ENCODE measurements at regions not wholly inside any gene's neighbourhood (a gene's known extent, or its start where the extent isn't known, plus 50 kb on each side); places are given as distances from the start of the nearest gene placed in this dataset.

DNA sequence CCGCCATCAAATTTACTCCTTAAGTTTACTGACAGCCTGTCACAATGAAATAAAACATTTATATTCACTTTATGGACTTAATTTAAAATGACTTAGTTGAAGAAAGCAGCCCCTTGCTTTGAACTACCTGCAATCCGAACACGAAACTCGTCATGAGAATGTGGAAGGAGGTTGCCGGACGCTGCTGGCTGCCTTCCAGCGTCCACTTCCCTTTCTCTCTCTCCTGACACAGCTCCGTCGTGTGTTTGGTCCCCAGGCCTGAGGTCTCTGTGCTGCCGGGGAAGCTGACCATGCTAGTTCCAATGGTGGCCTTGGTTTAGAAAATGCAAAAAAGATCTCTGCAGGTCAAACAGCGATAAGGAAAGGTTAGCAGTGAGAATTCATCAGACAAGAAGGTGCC lies 519.7 kb downstream of the CDH26 start:
- DNase-seq (ENCODE audit: low read depth in 2 of 2) = no peak

DNA sequence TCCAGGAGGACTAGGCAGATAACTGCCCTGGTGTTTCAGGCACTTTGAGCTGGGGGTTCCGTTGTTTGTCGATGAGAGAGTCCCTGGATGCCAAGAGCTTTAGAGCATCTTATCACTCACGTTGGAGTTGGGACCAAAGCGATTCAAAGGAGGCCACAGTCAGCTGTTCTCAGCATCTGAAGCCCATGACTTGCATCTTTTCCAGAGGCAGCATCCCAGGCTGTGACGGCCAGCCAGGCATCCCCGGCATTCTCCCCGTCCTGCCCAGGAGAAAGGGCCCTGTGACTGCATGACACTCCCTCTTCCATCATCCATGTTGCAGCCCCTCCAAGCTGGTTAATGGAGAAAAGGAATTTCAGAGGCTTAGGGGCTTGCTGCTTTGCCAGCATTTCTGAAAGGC lies 520.3 kb downstream of the CDH26 start:
- no peak for DNase-seq (ENCODE audit: low read depth in 2 of 2)

DNA sequence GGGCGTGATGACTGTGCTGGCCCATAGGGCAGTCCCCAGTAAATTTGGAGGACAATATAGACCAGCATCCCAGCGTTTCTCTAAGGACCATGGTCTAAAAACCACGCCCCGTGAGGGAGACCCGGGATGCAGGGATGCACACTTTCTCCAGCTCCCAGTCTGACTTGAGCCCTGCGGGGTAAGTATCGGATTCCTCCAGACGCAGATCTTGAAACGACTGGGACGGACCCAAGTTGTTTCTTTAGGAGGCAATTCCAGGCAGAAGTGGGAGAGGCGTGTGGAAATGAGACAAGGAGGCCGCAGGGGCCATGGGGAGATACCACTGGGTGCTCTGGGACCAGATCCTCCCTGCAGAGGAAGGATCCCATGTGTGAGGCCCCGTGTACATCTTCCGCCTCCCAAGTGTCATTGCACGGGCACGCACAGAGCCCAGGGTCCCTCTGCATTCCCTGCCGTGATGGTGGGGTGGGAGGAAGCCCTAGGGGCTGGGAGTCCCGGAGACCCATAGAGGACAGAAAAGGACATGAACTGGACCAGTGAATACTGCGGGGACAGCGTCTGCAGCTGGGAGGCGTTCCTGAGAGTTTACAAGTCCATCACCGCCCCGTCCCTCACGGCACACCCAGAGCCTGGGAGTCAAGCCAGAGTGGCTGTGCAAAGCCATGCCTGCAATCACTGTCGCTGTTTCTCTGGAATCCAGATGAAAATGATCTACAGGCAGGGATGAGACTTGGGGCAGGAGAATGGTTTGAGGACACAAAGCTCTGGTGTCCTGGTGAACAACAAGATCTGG lies 522.9 kb downstream of the CDH26 start:
- DNase-seq (ENCODE audit: low read depth in 2 of 2) = no peak

DNA sequence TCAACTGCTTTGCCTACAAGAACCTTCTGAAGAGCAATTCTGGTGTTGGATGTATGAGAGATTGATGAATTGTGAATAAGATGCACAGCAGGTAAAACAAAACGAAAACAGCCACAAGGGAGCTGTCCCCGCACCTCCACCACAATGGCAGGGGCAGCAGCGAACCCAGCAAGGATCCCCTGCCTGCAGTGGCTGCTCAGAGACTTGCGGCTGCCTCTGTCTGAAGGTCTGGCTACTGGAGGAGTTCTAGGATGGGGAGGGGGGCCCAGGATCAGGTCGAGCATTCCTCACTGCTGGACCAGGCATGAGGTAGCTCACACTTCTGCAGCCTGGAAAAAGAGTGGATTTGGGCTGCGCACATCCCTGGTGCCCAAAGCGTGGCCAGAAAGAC lies 523.5 kb downstream of the CDH26 start:
- no peak for DNase-seq (ENCODE audit: low read depth in 2 of 2)

DNA sequence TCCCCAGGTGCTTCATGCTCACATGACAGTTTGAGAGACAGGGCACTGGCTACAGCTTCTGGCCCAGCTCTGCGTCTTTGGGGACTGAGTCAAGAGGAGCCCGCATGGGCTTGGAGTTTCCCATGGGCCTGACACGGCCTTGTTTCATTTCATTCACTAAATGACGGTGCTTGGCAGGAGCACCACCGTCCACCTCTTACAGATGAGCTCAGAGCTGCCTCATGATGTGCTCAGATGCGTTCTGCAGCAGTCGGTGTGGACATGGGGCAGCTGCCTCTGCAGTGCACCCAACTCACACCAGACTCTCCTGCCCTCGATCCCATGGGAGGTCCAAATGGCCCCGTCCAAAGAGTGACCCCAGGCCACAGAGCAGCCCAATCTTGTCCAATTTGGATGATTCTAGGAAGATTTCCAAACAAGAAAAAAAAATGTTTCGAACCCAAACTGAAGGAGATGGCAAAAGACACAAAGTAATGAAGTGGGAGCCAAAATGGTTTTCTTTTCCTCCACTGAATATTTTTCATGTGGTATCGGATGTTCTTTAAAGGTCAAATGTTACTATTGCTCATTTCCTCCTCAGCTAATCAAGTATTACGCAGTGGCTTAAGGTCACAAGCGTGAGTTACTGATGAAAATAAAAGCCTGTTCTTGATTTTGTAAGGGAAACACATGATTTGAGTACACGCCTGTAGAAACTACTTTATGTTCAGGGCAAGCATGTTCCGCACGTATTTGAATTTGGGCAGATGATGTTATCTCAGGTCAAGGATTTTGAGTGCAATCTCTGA lies 524.2 kb downstream of the CDH26 start:
- DNase-seq (ENCODE audit: low read depth in 2 of 2) = no peak

DNA sequence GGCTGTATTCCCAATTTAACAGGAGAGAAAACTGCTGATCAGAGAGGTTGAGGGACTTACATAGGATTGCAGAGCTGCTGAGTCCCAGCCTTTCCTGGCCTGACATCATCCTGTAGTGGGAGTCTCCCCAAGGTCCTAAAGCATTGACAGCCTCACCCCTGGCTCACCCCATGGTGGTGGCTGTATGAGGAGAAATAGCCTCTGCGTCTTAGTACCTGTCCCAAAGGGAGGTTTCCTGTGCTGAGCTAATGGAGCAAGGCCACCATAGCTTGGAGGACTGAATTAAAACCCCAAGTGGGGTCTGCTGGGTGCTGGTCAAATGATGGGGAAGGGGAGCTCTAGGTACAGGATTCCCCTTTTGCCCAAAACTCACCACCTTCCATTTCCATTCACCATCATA lies 525.1 kb downstream of the CDH26 start:
- DNase-seq (ENCODE audit: low read depth in 2 of 2) = no peak

DNA sequence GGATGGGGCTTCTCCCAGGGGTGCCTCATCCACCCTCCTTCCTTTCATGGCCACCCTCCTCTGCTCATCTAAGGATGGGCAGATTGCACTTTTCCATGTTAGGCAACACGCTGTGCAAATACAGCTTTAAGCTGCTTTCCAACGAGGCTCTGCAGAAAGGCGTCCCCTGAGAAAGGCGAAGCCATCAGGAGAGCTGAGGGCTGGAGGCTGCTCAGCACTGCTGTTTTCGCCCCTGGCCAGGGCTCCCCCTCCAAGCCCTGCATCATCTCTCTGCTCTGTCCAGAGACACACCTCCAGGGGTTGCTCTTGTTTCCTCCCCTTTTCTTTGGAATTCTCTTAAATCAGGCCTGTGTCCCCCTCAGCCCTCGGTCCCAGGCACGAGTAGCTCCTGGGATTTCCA lies 526.1 kb downstream of the CDH26 start:
- no peak for DNase-seq (ENCODE audit: low read depth in 2 of 2)

DNA sequence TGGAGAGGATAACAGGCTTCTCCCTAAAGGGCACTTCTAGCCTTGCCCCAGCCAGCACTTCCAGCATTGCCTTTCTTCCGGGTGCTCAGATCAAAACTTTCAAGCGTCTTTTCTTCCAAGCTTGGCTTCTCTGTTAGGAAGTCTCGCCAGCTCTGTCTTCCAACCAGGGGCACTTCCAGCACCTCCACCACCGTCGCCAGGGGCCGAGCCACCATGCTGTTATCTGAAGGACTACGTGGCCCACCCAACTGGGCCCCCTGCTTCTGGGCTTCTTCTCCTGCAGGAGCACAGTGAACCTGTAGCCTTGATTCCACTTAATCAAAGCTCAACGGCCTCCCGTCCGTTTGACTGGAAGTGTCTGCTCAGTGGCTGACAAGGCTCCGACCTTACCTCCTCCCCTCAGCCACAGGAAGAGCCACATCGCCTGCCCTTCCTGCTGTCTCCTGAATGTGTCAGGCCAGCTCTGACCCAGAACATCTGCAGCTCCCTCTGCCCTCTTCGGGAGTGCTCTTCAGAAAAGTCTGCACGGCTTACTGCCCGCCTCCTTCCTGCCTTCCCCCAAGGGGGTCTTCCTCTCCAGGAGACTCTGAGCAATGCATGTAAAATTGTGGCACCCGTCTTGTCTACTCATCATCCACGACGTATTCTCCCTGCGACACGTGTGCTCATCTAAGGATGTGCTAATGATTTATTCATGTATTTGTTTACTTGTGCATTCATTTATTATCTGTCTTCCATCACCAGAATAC lies 527.0 kb downstream of the CDH26 start:
- DNase-seq (ENCODE audit: low read depth in 2 of 2) = no peak

DNA sequence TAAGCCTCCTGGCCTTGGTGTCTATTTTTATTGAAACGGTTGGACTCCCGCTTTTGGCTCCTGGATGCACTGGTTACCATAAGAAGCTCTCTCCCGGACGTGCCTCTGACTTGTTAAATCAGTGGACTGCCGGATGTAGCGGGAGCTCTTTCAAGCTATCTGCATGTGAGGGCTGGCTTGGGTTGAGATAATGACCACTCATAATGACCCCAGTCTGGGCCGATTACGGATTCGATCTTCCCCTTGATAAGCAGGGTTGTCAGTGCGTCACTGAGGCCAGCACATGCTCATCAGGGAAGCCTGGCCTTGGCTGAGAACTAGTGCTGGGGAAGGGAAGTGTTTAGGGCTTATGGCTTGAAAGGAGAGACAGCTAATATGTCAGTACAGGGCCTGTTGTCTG lies 528.1 kb downstream of the CDH26 start:
- no peak for DNase-seq (ENCODE audit: low read depth in 2 of 2)

DNA sequence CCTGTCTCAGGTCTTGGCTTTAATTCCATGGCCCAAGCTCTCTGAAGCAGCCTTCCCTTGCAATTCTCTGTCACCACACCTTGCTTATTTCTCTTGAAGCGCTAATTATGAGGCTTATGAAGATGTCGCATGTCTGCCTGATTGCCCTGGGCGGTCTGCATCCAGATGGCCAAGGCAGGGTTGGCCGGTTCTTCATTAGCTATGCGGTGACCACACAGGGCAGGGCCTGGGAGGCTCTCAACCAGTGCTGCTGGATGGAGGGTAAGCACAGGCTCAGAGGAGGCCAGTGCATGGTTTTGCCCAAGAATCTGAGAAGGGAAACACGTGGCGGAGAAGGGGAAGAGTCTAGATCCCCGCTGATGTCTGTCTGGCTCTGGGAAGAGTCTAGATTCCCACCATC lies 528.7 kb downstream of the CDH26 start:
- DNase-seq (ENCODE audit: low read depth in 2 of 2) = no peak

DNA sequence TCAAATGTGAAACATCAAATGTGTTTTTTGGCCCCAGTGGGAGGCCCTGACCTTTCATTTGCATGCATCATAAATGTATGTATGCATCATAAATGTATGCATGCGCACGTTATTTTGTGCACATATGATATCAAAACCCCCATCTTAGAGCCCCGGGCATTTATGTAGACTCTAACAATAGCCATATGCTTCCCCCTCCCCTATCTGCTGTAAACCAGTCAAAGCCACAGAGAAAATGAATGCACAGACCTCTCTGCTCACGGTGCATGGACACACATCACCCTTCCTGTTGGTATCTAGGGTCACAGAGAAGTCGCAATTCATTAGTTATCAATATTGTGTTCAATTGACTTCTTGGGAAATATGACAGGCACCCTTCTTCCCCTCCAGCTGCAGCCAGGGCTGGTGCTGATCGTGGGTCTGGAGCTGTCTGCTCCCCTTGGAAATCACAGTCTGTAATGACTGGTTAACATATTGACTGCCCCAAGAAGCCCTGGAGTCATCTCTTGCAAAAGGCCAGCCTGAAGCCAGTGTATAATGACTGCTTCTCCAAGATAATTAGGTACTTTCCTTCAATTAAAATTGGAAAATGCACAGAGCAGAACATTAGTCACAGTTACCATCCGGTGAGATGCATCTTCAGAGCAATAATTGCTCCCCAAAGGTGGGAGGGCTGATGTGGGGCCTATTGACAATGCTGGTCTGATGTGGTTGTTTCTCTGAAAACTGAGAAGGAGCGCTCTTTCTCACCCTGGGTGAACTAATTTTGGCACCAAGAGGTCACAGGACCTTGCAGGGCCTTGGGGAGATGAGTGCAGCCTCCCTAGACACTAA lies 532.2 kb downstream of the CDH26 start:
- DNase-seq (ENCODE audit: low read depth in 2 of 2) = no peak

DNA sequence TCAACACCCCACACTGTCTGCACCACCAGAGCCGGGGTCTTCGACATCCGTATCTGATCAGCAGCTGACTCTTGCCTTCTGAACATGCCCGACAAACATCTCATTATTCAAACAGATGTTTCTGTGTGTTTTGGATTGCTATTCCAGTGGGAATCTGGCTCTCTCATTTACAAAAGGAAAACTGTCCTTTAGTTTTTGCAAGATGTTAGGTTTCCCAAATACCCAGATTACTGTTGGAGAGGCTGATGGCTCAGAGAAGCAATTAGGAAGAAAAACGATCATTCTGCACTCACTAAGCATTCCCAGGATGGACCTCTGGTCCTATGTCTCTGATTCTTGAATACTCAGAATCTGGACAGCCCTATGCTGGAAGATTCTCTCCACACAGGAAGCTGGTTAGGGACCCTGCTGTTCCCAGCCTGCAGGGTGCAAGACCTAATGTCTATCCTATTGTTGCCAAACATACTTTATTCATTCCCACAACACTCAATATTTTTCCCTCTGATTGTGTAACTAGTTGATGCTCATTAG lies 532.9 kb downstream of the CDH26 start:
- DNase-seq (ENCODE audit: low read depth in 2 of 2) = no peak

DNA sequence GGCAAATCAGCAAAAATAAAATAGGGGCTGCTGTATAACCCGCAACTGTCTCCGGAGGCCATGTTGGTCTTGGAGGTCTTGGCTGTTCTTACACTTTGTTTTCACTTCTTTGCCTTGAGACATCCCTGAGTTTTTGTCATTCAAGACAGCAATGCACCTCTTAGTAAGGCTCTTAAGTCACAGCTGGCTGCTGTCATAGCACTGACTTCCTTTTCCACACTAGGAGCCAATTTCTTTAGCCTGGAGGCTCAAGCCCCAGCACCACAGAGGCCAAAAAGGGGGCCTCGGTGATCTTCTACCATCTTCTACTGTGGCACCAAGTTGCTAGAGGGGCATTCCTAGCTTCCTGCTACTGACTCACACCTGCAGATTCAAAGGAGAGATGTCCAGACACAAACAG lies 536.3 kb downstream of the CDH26 start:
- DNase-seq (ENCODE audit: low read depth in 2 of 2) = no peak

DNA sequence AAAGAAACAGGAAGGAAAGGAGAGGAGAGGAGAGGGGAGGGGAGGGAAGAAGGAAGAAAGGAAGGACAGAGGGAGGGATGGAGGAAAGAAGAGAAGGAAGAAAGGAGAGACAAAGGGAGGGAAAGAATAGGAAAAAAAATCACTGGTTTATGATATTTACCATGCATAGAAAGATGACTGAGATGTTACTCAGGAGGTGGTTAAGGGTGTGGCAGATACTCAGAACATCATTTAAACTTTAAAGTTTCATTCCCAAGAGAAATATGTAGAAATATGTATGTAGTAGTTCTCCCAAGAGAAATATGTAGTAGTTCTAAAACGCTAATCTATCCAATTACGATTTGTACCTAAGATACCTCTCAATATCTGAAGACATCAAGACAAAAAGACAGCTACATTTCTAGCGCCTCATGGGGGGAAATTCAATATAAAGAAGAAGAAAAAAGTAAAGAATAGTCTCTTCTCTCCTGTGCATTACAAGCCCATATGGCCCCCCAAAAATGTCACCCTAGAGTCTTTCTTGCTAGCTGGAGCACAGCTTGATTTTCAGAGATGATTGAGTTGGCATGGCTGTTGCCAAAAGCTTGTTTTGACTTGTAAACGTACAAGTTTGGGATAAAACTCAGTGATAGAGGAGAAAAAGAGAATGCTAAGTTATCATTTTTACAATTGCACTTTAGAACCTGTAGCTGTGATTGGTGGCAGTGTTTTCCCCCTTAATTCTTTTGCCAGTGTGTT lies 539.2 kb downstream of the CDH26 start:
- no peak for DNase-seq (ENCODE audit: low read depth in 2 of 2)

DNA sequence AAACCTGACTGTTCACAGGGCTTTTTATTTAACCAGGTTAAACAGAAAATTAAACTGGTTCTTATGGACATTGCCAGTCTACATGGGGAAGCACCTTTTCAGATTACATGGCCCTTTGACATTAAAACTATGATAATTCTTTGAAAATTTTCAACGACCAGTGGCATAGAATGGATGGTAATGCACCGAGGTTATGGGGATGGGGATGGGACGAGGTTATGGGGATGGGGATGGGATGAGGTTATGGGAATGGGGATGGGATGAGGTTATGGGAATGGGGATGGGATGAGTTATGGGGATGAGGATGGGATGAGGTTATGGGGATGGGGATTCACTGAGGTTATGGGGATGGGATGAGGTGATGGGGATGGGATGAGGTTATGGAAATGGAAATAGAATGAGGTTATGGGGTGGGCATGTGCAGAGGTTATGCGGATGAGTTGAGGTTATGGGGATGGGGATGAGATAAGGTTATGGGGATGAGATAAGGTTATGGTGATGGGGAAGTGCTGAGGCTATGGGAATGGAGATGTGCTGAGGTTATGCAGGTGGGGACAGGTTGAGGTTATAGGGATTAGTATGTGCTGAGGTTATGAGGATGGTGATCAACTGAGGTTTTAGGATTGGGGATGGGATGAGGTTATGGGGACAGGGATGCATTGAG lies 541.9 kb downstream of the CDH26 start:
- no peak for DNase-seq (ENCODE audit: low read depth in 2 of 2)

DNA sequence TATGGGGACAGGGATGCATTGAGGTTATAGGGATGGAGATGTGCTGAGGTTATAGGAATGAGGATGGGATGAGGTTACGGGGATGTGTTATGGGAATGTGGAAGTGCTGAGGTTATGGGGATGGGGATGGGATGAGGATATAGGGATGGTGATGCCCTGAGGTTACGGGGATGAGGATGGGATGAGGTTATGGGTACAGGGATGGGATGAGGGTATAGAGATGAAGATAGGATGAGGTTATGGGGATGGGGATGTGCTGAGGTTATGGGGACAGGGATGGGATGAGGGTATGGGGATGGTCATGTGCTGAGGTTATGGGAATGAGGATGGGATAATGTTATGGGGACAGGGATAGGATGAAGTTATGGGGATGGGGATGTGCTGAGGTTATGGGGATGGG lies 542.8 kb downstream of the CDH26 start:
- DNase-seq (ENCODE audit: low read depth in 2 of 2) = no peak

DNA sequence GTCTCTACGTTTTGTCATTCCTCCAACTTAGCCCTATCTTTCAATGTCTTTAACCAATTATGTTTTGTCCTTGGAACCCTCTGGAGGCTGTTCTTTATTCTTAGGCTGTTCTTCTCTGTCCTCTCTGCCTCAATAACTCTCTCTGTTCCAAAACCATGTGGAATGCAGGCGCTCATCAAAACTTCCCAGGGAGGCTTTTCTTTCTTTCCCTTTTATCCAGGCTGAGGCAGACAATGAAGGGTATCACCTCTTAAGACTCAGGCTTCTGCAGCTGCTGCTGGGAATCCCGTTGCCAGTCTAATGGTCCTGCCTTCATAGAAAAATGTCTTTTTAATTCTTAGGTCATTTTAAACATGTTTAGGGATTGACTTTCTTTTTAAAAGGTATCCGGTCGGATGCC lies 544.7 kb downstream of the CDH26 start:
- DNase-seq (ENCODE audit: low read depth in 2 of 2) = no peak

DNA sequence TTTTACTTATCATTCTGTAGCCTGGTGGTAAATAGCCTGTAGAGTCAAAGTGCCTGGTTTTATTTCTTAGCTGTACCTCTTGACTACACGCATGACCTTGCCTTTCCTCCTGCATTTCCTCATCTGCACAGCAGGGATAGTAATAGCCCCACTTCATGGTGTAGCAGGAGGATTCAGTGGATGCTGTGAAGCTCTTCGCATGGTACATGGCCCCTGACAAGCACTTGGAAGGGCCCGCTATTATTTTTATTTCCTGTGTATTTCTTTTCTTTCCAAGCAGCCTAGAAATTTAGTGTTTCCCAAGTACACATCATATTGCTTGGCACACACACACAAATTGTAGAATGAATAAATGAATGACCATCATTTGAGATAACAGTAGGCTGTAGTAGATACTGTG lies 547.2 kb downstream of the CDH26 start:
- DNase-seq (ENCODE audit: low read depth in 2 of 2) = no peak

DNA sequence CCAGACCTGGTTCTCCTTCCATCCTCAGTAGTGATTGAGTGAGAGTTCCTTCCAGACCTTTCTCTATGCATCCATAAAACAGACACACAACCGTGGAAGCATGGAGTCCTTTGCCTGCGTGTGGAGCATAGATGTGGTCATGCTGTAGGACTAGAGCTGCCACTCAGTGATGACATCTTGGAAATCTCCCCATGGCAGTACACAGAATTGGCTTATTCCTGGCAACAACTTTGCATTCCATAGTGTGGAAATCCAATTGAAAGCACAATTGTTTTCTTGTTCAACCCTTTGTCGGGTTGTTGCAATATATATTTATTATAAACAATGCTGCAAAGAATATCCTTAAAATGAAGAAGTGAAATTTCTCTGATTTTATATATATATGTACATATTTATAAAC lies 547.8 kb downstream of the CDH26 start:
- no peak for DNase-seq (ENCODE audit: low read depth in 2 of 2)

DNA sequence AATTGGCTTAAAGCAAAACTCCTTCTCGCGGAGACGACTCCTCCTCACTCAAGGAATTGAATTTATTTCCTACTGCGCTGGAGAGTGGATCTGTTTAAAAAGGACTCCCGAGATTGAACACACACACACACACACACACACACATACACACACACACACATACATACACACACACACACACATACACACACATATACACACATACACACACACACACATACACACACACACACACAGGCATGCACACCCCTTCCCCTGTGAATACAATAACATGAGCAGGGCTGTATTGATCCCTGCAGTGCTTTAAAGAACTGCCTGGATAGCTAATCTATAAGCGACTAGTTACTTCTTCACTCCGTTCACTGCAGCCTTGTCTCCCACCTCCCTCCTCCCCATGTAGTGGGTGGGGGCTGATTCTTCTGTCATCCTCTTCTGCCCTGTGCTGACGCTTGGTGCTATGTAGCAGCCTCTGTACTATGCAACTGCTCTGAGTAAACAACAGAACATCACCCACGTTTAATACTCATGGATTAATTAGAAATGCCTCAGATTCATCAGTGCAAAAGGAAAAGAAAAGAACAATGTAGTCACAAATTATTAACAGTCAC lies 549.0 kb downstream of the CDH26 start:
- DNase-seq (ENCODE audit: low read depth in 2 of 2) = no peak
